C4-2B (cell line): ENCODE measurements at regions not wholly inside any gene's neighbourhood (a gene's known extent, or its start where the extent isn't known, plus 50 kb on each side); places are given as distances from the start of the nearest gene placed in this dataset.

Source experiments
- H3K27ac ChIP-seq: fragments of 450-650 bp; 2 replicates; pipeline ENCODE4 v1.5.1; 2017
- CTCF ChIP-seq: fragments of 450-650 bp; conservative IDR thresholded peaks from 2 replicates; pipeline ENCODE4 v1.5.1; 2017; ENCODE audit warnings: mild to moderate bottlenecking
- ZFX ChIP-seq: fragments of 450-650 bp; IDR thresholded peaks from 2 replicates; pipeline ENCODE4 v1.6.1; 2017

DNA sequence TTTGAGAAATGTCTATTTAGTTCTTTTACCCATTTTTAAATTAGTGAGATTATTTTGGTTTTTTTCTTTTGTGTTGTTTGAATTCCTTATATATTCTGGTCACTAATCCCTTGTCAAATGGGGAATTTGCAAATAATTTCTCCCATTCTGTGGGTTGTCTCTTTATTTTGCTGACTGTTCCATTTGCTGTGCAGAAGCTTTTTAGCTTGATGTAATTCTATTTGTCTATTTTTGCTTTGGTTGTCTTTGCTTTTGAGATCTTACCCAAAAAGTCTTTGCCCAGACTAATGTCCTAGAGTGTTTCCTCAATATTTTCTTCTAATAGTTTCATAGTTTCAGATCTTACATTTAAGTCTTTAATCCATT is 472.9 kb downstream of the TBL1XR1 start:
- H3K27ac ChIP-seq, result no peak overlapping the region
- no peak for TF ChIP-seq ZFX
- no peak for TF ChIP-seq CTCF

- no peak for TF ChIP-seq ZFX
- no peak for TF ChIP-seq CTCF
Measured at GRCh38 chr3:176723758-176724393, 473.4 kb downstream of the TBL1XR1 start.

DNA sequence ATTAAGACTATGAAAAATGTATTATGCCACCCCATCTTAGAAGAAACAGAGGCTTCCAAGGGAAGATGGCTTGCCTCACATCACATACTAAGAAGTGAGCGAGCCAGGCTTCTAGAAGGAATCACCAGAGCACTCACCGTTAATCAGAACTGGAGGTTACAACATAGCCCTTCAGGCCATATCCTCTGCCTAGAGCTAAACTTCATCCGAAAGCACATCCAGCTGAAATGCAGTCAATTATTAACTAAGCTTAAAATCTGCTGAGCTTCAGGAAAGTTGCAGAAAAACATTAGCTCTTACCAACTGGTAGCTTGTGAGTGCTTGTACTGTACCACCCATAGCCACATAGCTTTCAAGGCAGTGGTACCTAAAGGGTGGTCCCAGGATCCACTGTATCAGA is 483.2 kb downstream of the TBL1XR1 start:
- H3K27ac ChIP-seq, result no peak overlapping the region
- TF ChIP-seq ZFX (no peak), CTCF (no peak)

More at GRCh38 chr3:176723758-176724393, 473.4 kb downstream of the TBL1XR1 start:
- H3K27ac ChIP-seq, result no peak overlapping the region

- no peak overlapping the region for H3K27ac ChIP-seq
- no peak for TF ChIP-seq ZFX
- no peak for TF ChIP-seq CTCF
Measured at GRCh38 chr3:176712191-176712590, 485.1 kb downstream of the TBL1XR1 start.

DNA sequence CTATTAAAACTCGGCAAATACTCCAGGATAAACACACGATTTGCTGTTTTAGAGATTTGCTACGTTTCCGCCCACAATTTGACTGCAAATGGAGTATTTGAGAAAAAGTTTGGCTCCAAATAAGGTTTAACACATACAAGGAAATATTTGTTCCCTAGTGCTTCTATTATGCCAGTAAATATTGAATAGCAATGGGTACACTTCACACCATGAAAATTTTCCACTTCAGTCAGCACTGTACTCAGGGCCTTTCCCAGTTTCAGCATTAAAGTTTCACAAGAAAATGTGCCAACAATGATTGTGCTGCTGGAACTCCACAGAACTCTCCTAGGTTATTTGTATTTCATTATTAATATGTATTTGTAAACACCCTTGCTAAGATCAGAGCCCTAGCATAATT is 498.0 kb downstream of the TBL1XR1 start:
- H3K27ac ChIP-seq, result no peak overlapping the region
- no peak for TF ChIP-seq ZFX
- TF ChIP-seq CTCF, result no peak

- no peak overlapping the region for H3K27ac ChIP-seq
- TF ChIP-seq ZFX (no peak), CTCF (no peak)
Measured at GRCh38 chr3:176697284-176697889, 499.9 kb downstream of the TBL1XR1 start.

DNA sequence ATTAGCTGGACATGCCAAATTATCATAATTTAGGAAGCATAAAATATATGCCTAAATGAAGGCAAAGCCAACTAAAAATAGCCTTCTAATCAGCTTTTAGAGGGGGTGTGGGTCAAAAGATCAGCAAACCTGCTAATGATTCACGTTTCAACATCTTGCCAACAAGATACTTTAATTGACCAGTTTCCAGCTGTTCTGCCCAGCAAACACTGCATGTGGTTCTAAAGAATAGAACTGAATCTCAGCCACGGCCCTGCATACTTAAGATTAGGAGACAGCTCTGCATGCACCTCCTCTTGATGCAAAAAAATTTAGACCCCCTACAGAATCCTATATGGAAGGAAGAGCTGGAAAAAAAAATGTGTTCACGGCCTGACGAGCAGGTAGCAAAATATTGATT is 500.5 kb downstream of the TBL1XR1 start:
- no peak for TF ChIP-seq CTCF
- TF ChIP-seq ZFX, result no peak
- no peak overlapping the region for H3K27ac ChIP-seq
